ENCODE measurements at regions not wholly inside any gene's neighbourhood (a gene's known extent, or its start where the extent isn't known, plus 50 kb on each side); places are given as distances from the start of the nearest gene placed in this dataset.
"Not testable (repeated sequence)": the region's sequence is repeated elsewhere in the genome, so short reads cannot be mapped to it uniquely, and the experiment has no call there.

GRCh38 chr16:60392380-60392779 lies 1643.9 kb downstream of the CDH8 start:
- no peak for DNase-seq

- no peak for DNase-seq
Measured at GRCh38 chr16:60371591-60371990, 1637.5 kb upstream of the GOT2 start.

- DNase-seq: no peak
Measured at GRCh38 chr16:60367739-60368138, 1633.6 kb upstream of the GOT2 start.

- DNase-seq: no peak
Measured at GRCh38 chr16:60363566-60363965, 1629.5 kb upstream of the GOT2 start.

- DNase-seq: not testable (repeated sequence)
Measured at GRCh38 chr16:60359866-60360265, 1625.8 kb upstream of the GOT2 start.

GRCh38 chr16:60359412-60359811 lies 1625.3 kb upstream of the GOT2 start:
- not testable (repeated sequence) for DNase-seq

GRCh38 chr16:60357876-60358522 lies 1623.9 kb upstream of the GOT2 start:
- DNase-seq: not testable (repeated sequence)

GRCh38 chr16:60346256-60346655 lies 1612.1 kb upstream of the GOT2 start:
- no peak for DNase-seq

- DNase-seq: no peak
Measured at GRCh38 chr16:60337671-60338070, 1603.6 kb upstream of the GOT2 start.

GRCh38 chr16:60331168-60331567 lies 1597.1 kb upstream of the GOT2 start:
- DNase-seq: no peak

- no peak for DNase-seq
Measured at GRCh38 chr16:60329108-60329507, 1595.0 kb upstream of the GOT2 start.

- no peak for DNase-seq
Measured at GRCh38 chr16:60328152-60328551, 1594.0 kb upstream of the GOT2 start.

- DNase-seq: no peak
Measured at GRCh38 chr16:60318486-60318885, 1584.4 kb upstream of the GOT2 start.

- DNase-seq: no peak
Measured at GRCh38 chr16:60310846-60311445, 1576.8 kb upstream of the GOT2 start.

- no peak for DNase-seq
Measured at GRCh38 chr16:60304720-60305119, 1570.6 kb upstream of the GOT2 start.

- DNase-seq: no peak
Measured at GRCh38 chr16:60304066-60304465, 1570.0 kb upstream of the GOT2 start.

GRCh38 chr16:60302676-60303075 lies 1568.6 kb upstream of the GOT2 start:
- DNase-seq: no peak

- DNase-seq: no peak
Measured at GRCh38 chr16:60302261-60302660, 1568.1 kb upstream of the GOT2 start.

- DNase-seq: no peak
Measured at GRCh38 chr16:60299241-60299776, 1565.2 kb upstream of the GOT2 start.

- DNase-seq: no peak
Measured at GRCh38 chr16:60295451-60295850, 1561.3 kb upstream of the GOT2 start.

GRCh38 chr16:60285794-60286193 lies 1551.7 kb upstream of the GOT2 start:
- DNase-seq: no peak

- peak; percentile 15 to 25 for DNase-seq
Measured at GRCh38 chr16:60279061-60279665, 1545.0 kb upstream of the GOT2 start.

- no peak for DNase-seq
Measured at GRCh38 chr16:60274431-60275019, 1540.4 kb upstream of the GOT2 start.
